RWPE2 (cell line): ENCODE measurements at regions not wholly inside any gene's neighbourhood (a gene's known extent, or its start where the extent isn't known, plus 50 kb on each side); places are given as distances from the start of the nearest gene placed in this dataset.
"Not testable (repeated sequence)": the region's sequence is repeated elsewhere in the genome, so short reads cannot be mapped to it uniquely, and the experiment has no call there.

ENCODE experiments used
- ATAC-seq: fragments of 200-7000 bp; cut with Tn5 transposase; 3 replicates; pipeline ENCODE4 v1.9.1; 2021; ENCODE audit warnings: low read depth
- DNase-seq: peaks from one replicate; pipeline ENCODE4 v3.0.0-alpha.2; 2020; ENCODE audit warnings: low spot score
- H3K27ac ChIP-seq: fragments of 450-650 bp; 2 replicates; pipeline ENCODE4 v1.5.1; 2017; ENCODE audit warnings: mild to moderate bottlenecking; ENCODE audit not compliant: poor library complexity, severe bottlenecking
- H3K27me3 ChIP-seq: fragments of 250-450 bp; sonication (Bioruptor Pico); 2 replicates; pipeline ENCODE4 v1.5.1; 2021; ENCODE audit warnings: mild to moderate bottlenecking, moderate library complexity; ENCODE audit not compliant: insufficient read depth, poor library complexity, severe bottlenecking
- H3K36me3 ChIP-seq: fragments of 250-450 bp; sonication (Bioruptor Pico); 2 replicates; pipeline ENCODE4 v1.5.1; 2020; ENCODE audit warnings: low read depth, mild to moderate bottlenecking, moderate library complexity
- H3K4me1 ChIP-seq: fragments of 250-450 bp; sonication (Bioruptor Pico); 2 replicates; pipeline ENCODE4 v1.5.1; 2021; ENCODE audit warnings: mild to moderate bottlenecking, moderate library complexity; ENCODE audit not compliant: insufficient read depth, poor library complexity, severe bottlenecking
- H3K4me3 ChIP-seq: fragments of 250-450 bp; sonication (Bioruptor Pico); 2 replicates; pipeline ENCODE4 v1.5.1; 2021; ENCODE audit warnings: mild to moderate bottlenecking, moderate library complexity; ENCODE audit not compliant: severe bottlenecking
- H3K9me3 ChIP-seq: fragments of 250-450 bp; sonication (Bioruptor Pico); 2 replicates; pipeline ENCODE4 v1.5.1; 2021; ENCODE audit warnings: mild to moderate bottlenecking, moderate library complexity; ENCODE audit not compliant: severe bottlenecking
- TF ChIP-seq, protein P1 (sequence below): fragments of 450-650 bp; IDR thresholded peaks from one replicate; pipeline ENCODE4 v1.5.1; 2017; ENCODE audit warnings: mild to moderate bottlenecking, moderate library complexity; ENCODE audit not compliant: poor library complexity, severe bottlenecking

DNA sequence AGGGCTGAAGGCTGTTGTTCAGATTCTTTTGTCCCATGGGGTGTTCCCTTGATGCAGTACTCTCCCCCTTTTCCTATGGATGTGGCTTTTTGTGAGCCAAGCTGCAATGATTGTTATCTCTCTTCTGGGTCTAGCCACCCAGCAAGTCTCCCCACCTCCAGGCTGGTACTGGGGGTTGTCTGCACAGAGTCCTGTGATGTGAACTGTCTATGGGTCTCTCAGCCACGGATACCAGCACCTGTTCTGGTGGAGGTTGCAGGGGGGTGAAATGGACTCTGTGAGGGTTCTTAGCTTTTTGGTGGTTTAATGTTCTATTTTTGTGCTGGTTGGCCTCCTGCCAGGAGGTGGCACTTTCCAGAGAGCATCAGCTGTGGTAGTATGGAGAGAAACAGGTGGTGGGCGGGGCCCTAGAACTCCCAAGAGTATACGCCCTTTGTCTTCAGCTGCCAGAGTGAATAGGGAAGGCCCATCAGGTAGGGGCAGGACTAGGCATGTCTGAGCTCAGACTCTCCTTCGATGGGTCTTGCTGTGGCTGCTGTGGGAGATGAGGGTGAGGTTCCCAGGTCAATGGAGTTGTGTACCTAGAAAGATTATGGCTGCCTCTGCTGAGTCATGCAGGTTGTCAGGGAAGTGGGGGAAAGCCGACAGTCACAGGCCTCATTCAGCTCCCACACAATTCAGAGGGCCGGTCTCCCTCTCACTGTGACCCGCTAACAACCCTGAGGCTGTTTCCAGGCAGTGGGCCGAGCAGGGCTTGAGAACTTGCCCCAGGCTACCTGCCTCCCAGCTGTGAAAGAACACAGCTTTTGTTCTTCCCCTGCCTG is 87.4 kb downstream of the DLEU7 start:
- H3K9me3 ChIP-seq, H3K4me3 ChIP-seq, H3K27me3 ChIP-seq, H3K36me3 ChIP-seq: not testable (repeated sequence)
- peaks cover 14% of the 10 kb centered on the region for H3K4me1 ChIP-seq
- peak; percentile 80 for DNase-seq
- peak; percentile 87 for ATAC-seq
- H3K27ac ChIP-seq: peak overlapping the region; percentile 67

DNA sequence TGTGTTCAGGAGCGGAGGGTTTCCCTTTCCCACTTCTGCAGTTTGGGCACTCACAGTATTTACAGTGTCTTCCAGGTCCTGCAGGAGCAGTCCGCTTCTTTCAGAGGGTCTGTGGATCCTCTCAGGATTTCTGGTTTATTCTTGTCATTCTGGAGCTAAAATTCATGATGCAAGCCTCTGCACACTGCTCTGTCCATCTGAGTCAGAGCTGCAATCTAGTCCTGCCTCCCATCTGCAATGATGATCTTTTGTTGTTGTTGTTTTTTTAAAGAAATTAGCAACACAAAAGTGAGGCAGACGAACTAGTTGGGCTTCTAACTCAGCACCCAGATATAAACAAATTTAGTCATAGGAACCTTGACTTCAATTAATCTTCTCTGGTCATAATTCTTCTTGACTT is 86.5 kb downstream of the DLEU7 start:
- H3K27me3 ChIP-seq: no peaks in the 10 kb centered on the region
- DNase-seq (no peak), ATAC-seq (no peak)
- peaks cover 14% of the 10 kb centered on the region for H3K4me1 ChIP-seq
- TF ChIP-seq, protein P1, sequence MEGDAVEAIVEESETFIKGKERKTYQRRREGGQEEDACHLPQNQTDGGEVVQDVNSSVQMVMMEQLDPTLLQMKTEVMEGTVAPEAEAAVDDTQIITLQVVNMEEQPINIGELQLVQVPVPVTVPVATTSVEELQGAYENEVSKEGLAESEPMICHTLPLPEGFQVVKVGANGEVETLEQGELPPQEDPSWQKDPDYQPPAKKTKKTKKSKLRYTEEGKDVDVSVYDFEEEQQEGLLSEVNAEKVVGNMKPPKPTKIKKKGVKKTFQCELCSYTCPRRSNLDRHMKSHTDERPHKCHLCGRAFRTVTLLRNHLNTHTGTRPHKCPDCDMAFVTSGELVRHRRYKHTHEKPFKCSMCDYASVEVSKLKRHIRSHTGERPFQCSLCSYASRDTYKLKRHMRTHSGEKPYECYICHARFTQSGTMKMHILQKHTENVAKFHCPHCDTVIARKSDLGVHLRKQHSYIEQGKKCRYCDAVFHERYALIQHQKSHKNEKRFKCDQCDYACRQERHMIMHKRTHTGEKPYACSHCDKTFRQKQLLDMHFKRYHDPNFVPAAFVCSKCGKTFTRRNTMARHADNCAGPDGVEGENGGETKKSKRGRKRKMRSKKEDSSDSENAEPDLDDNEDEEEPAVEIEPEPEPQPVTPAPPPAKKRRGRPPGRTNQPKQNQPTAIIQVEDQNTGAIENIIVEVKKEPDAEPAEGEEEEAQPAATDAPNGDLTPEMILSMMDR: no peak
- H3K27ac ChIP-seq: peak overlapping the region; percentile 67
- H3K36me3 ChIP-seq: no peaks in the 10 kb centered on the region
- peaks cover 2% of the 10 kb centered on the region for H3K9me3 ChIP-seq
- H3K4me3 ChIP-seq: no peak overlapping the region

DNA sequence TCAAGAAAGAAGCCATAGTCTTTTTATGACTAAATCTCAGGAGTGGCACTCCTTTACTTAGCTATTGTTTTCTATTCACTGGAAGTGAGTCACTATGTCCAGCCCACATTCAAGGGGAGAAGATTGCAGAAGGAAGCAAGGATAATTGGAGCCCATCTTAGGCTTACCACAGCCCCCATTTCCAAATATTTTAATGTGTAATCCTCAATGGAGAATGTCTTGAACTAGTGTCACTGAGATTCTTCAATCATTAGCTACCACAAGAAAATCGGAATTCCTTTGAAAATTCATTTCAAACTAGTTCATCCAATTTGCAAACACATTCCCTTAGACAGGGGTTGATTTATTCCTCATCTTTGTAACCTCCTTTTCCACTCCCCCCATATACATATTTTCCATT is 84.7 kb downstream of the DLEU7 start:
- DNase-seq (no peak), ATAC-seq (no peak)
- Histone ChIP-seq H3K27ac (no peak overlapping the region), H3K27me3 (no peaks in the 10 kb centered on the region), H3K4me3 (no peak overlapping the region), H3K4me1 (peaks cover 14% of the 10 kb centered on the region), H3K36me3 (no peaks in the 10 kb centered on the region), H3K9me3 (peaks cover 2% of the 10 kb centered on the region)
- TF ChIP-seq, protein P1: no peak

DNA sequence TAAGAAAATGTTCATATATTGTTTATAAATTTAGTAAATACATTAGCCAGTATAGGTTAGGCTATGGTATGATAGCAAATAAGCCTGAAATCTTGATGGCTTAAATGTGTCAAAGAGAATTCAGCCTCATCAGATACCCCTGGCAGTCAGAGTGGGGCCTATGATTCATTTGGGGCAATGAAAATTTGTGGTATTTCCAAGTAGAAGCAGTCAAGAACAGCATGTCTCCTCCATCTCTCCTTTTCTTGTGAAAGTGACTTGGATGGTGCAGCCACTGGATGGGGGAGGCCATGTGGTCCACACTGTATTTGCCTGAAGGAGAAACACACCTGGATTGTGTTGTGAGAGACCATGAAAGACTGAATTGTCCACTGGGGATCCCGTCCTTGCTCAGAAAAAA is 82.7 kb downstream of the DLEU7 start:
- Histone ChIP-seq H3K27ac (no peak overlapping the region), H3K27me3 (no peaks in the 10 kb centered on the region), H3K9me3 (peaks cover 2% of the 10 kb centered on the region), H3K36me3 (no peaks in the 10 kb centered on the region), H3K4me3 (no peak overlapping the region), H3K4me1 (peaks cover 14% of the 10 kb centered on the region)
- ATAC-seq (no peak), DNase-seq (no peak)
- TF ChIP-seq, protein P1: no peak

DNA sequence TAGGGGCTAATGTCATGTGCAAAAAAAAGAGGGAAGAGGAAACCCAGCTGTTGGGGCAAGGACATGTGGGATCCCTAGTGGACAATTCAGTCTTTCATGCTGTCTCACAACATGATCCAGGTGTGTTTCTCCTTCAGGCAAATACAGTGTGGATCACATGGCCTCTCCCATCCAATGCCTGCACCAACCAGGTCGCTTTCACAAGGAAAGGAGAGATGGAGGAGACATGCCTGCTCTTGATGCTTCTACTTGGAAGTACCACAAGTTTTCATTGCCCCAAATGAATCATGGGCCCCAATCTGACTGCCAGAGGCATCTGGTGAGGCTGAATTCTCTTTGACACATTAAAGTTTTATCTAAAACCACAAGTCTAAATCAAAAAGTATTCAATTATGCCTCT is 82.1 kb downstream of the DLEU7 start:
- H3K27ac ChIP-seq: no peak overlapping the region
- TF ChIP-seq, protein P1: no peak
- no peaks in the 10 kb centered on the region for H3K27me3 ChIP-seq
- no peak overlapping the region for H3K4me3 ChIP-seq
- ATAC-seq: no peak
- no peaks in the 10 kb centered on the region for H3K36me3 ChIP-seq
- peaks cover 7% of the 10 kb centered on the region for H3K4me1 ChIP-seq
- DNase-seq: no peak
- peaks cover 2% of the 10 kb centered on the region for H3K9me3 ChIP-seq
